Retina (tissue), 1 donor: ENCODE measurements at regions not wholly inside any gene's neighbourhood (a gene's known extent, or its start where the extent isn't known, plus 50 kb on each side); places are given as distances from the start of the nearest gene placed in this dataset.
"Not testable (repeated sequence)": the region's sequence is repeated elsewhere in the genome, so short reads cannot be mapped to it uniquely, and the experiment has no call there.

Experiments used
- DNase-seq: peaks from one replicate; pipeline ENCODE4 v3.0.0-alpha.2; 2016

DNA sequence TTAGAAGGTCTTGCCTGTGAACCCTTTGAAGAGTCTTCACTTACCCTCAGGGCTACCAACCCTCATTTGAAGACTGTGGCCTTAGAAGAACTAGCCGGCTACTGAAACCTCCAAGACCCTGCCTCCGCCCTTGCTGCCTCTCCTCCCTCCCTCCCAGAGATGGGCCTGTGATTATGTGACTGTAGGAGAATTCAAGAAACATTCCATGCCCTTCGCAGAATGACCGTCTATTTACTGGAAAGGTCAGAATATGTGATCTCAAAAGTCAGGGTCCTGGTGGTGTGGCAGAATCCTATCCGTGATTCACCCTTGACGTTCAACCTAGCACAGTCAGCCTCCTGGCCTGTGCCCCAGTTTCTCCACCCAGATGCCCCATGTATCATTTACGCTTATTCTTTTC, 109.6 kb downstream of the CTNND1 start:
- DNase-seq, result no peak

- DNase-seq, result no peak
Observed at GRCh38 chr11:57873196-57873911, 111.8 kb downstream of the CTNND1 start.

DNA sequence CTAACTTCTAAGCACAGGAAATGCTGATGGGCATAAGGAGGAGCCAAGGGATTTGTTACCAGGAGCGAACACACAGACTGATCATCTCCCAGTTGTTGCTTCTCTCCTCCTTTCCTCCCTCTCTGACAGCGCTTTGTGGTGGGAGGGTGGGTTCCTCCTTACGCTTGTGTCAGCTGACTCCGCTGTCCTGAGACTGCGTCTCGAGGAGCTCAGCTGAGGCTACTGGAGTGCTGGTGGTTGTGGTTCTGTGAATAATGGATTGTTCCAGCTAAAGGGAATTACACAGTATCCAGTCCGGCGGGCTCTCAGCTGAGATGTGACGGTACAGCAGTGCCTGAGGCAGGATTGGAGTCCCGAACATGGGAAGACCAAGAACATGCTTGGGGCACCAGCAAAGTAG, 113.4 kb downstream of the CTNND1 start:
- DNase-seq, result no peak

DNA sequence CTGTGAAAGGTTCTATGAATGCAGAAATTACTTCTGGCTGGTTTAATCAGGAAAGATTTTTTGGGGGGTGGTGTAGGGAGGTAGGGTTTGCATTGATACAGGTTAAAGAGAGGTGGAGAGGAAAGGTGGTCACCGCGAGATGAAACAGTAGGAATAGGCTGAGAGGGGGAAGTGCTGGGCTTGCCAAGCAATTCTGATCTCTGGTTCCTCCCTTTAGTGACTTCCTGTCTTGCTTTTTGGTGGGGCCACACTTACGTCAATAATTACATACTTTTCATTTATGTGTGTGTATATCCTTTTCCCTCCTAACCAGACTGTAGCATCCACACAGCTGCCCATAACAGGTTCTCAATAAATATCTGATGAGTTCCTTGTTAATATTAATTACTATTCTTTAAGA, 120.0 kb downstream of the CTNND1 start:
- no peak for DNase-seq

GRCh38 chr11:57883630-57884029, 122.0 kb downstream of the CTNND1 start:
- no peak for DNase-seq

DNA sequence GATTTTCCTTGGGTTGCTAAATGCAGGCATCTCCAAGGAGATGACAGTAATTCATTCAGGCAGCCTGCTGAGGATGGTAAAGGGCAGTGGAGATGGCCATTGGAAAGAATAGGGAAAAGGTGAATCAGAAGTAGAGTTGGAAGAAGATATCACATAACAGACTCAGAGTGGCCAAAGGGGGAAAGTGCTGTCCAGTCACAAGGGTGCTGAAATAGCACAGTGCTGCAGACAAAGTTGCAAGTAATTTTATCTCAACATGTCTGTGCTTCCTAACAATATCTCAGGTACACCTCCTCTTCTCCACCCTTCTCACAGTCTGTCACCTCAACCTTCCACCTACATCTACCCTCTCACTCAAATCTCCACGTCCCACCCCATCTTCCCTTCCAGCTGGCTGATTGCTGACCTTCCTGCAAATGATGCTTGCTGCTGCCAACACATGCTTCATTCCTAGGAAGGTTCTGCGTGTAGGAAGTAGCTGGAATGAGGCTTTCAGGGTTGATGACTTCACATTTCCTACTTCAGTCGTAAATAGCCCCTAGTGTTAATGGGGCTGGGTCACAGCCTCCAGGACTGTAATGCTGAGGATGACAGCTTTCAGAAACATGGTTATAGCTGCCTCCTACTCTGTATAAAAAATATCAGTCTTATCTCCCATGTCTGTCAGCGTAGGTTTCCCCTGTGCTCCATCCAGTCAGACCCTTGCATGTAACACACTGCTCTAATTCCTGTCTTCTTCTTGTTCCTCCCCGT, 123.9 kb downstream of the CTNND1 start:
- DNase-seq, result peak; percentile 9

DNA sequence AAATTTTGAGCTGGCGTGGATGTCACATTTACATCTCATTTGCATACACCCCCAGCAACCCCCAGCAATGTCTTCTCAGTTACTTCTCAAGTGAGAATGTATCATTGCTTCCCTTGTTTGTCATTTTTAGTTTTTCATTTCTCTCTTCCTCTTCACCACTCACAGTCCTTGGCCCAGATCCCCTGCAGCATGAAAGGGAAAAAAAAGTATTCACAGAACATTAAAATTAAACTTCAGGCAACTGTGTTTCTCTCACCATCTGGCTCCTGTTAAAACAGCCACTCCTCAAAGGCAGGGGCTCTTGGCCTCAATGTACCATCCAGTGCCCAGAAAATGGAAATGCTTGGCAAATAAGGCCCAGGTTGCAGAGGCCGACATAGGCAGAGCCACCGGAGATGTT, 126.8 kb downstream of the CTNND1 start:
- no peak for DNase-seq

GRCh38 chr11:57890521-57890920, 128.9 kb downstream of the CTNND1 start:
- no peak for DNase-seq

GRCh38 chr11:57893200-57893599, 130.5 kb upstream of the OR9Q1 start:
- not testable (repeated sequence) for DNase-seq

GRCh38 chr11:57896361-57897145, 127.1 kb upstream of the OR9Q1 start:
- DNase-seq, result no peak

DNA sequence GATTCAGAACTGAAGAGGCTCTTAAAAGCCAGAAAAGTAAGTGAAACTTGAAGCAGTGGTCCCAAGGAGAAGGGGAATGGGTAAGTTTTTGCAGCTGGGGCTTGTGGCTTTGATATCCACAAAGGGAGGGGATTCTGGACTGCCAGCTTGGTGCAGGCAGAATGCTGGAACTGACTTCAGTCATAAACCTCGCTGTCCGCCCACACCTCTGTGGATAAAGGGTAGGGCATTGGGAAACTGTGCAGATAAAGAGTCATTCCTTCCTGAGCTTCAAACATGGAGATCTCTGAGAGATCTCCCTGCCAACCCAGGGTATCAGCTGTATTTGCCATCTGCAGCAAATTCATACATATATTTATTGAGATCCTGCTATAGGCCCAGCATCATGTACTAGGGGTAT, 124.3 kb upstream of the OR9Q1 start:
- no peak for DNase-seq

GRCh38 chr11:57900320-57900719, 123.4 kb upstream of the OR9Q1 start:
- no peak for DNase-seq

GRCh38 chr11:57901278-57901677, 122.4 kb upstream of the OR9Q1 start:
- DNase-seq, result no peak

- no peak for DNase-seq
Observed at GRCh38 chr11:57901756-57902155, 121.9 kb upstream of the OR9Q1 start.

DNA sequence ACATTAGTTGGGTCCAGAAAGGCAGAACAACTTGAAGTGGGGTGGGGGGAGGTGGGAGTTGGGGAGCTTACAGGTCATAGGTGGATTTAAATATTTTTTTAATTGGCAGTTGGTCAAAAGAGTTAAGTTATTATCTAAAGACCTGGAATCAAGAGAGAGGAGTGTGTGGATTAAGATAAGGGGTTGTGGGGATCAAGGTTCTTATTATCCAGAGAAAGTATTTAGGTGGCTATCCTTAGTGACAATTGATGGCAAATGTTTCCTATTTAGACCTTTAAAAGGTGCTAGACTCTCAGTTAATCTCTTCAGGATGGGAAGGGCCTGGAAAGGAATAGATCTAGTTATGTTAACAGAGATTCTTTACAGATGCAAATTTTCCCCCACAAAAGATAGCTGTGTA, 120.7 kb upstream of the OR9Q1 start:
- no peak for DNase-seq

DNA sequence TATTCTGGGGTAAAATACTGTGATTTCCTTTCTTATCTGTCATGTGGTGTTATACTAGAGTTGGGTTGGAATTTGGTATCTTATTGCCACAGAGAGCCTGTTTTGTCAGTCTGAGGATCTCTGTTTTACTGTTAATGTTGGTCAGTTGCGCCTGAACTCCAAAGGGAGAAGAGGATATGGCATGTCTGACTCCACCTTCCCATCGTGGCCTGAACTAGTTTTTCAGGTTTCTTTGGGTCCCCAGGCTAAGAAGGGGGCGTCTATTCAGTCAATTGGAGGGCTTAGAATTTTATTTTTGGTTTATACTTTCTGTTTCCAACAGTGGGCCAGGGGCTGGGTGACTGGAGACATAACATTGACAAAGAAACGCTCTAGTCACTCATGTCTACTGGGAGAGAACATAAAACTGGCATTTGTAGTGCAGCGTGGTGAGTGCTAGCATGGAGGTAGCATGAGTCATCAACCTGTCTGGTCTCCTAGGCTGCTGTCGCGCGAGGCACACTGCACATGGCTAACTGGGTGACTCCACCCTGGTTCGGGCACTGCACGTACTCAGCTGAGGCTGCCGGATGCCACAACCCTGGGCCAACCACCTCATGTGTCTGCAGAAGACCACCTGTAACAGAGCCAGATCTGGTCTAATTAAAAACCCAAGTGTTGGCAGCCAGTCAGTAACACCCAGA, 120.1 kb upstream of the OR9Q1 start:
- DNase-seq, result no peak

- DNase-seq, result no peak
Observed at GRCh38 chr11:57904376-57904775, 119.3 kb upstream of the OR9Q1 start.

GRCh38 chr11:57905439-57905838, 118.2 kb upstream of the OR9Q1 start:
- no peak for DNase-seq

DNA sequence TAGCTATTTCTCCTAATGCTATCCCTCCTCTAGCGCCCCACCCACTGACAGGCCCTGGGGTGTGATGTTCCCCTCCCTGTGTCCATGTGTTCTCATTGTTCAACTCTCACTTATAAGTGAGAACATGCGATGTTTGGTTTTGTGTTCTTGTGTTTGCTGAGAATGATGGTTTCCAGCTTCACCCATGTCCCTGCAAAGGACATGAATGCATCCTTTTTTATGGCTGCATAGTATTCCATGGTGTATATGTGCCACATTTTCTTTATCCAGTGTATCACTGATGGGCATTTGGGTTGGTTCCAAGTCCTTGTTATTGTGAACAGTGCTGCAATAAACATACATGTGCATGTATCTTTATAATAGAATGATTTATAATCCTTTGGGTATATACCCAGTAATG, 115.3 kb upstream of the OR9Q1 start:
- DNase-seq, result not testable (repeated sequence)

GRCh38 chr11:57911522-57911921, 112.2 kb upstream of the OR9Q1 start:
- not testable (repeated sequence) for DNase-seq

GRCh38 chr11:57913715-57914704, 109.7 kb upstream of the OR9Q1 start:
- DNase-seq, result no peak

DNA sequence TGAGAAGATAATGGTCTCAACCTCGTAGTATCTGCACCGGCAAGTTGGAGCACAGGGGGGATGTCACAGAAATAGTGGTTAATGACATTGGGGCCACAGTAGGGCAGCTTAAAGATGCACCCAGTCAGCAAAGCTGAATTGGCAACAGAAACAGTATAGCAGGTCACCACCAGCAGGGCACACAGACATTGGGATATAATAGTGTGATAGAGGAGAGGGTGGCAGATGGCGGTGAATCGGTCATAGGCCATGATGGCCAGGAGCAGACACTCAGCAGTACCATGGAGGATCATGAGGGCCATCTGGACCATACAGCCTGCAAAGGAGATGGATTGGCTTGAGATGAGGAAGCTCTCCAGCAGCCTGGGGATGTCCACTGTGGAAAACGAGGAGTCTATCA, 106.0 kb upstream of the OR9Q1 start:
- no peak for DNase-seq
